Tibial nerve (tissue), 3 donors: ENCODE measurements at regions not wholly inside any gene's neighbourhood (a gene's known extent, or its start where the extent isn't known, plus 50 kb on each side); places are given as distances from the start of the nearest gene placed in this dataset.

Experiments used
- CTCF ChIP-seq, 5 experiments: fragments of 200-600 bp in 3 of 5; fragments of 450-650 bp in 2 of 5; sonication (generic) in 3 of 5; IDR thresholded peaks; one replicate each; pipeline ENCODE4 v1.5.1; 2016 to 2019; ENCODE audit warnings: antibody characterized with exemption in 5 of 5, mild to moderate bottlenecking in 3 of 5, moderate library complexity in 2 of 5
- POLR2A ChIP-seq, 2 donors: fragments of 450-650 bp; IDR thresholded peaks; one replicate each; pipeline ENCODE4 v1.6.1; 2017; ENCODE audit warnings: antibody characterized with exemption in 2 of 2, mild to moderate bottlenecking in 2 of 2, moderate library complexity in 2 of 2

- TF ChIP-seq CTCF (IDR thresholded peaks at IDR 0.05) (no peak), POLR2A (IDR thresholded peaks at IDR 0.05) (no peak)
Observed at GRCh38 chr6:150539568-150539967, 60.1 kb upstream of the PLEKHG1 start.
